Spinal cord (tissue), 9 donors: ENCODE measurements at regions not wholly inside any gene's neighbourhood (a gene's known extent, or its start where the extent isn't known, plus 50 kb on each side); places are given as distances from the start of the nearest gene placed in this dataset.

Source experiments
- DNase-seq, 6 donors: peaks; one replicate each; pipeline versions ENCODE4 v3.0.0 to v3.0.0-alpha.2; 2013 to 2015; ENCODE audit warnings: low spot score in 6 of 6, low read depth in 4 of 6
- H3K27ac ChIP-seq: one replicate; pipeline ENCODE4 v1.5.1; 2013; ENCODE audit warnings: low read depth, low read length, control low read depth
- H3K27me3 ChIP-seq: one replicate; pipeline ENCODE4 v1.6.1; 2013; ENCODE audit warnings: low read length; ENCODE audit not compliant: control insufficient read depth, insufficient read depth
- H3K36me3 ChIP-seq: one replicate; pipeline ENCODE4 v1.6.1; 2013; ENCODE audit warnings: low read length; ENCODE audit not compliant: control insufficient read depth, insufficient read depth
- H3K4me1 ChIP-seq: one replicate; pipeline ENCODE4 v1.6.1; 2013; ENCODE audit warnings: low read length; ENCODE audit not compliant: control insufficient read depth, insufficient read depth
- H3K4me3 ChIP-seq: one replicate; pipeline ENCODE4 v1.5.1; 2013; ENCODE audit warnings: low read depth, low read length, control low read depth
- H3K9me3 ChIP-seq: one replicate; pipeline ENCODE4 v1.6.1; 2013; ENCODE audit warnings: low read length; ENCODE audit not compliant: control insufficient read depth, insufficient read depth
- WGBS: methylation state at CpG from one replicate; pipeline ENCODE4 v1.1.5; 2013; ENCODE audit warnings: missing lambda C conversion rate; ENCODE audit not compliant: insufficient coverage; 5-methylcytosine and 5-hydroxymethylcytosine counted together
- donor health status: healthy.

- 82% methylated on average over 10 of the region's 10 CpGs for WGBS
- DNase-seq: no peak
- H3K27ac ChIP-seq: no peak overlapping the region
Measured at GRCh38 chr6:167651318-167652041, 175.2 kb upstream of the AFDN start.

GRCh38 chr6:167652042-167652700, 174.5 kb upstream of the AFDN start:
- Histone ChIP-seq H3K36me3 (no peaks in the 10 kb centered on the region), H3K27me3 (no peaks in the 10 kb centered on the region), H3K9me3 (no peaks in the 10 kb centered on the region), H3K27ac (no peak overlapping the region), H3K4me3 (no peak overlapping the region), H3K4me1 (peaks cover 14% of the 10 kb centered on the region)
- 85% methylated on average over 13 of the region's 23 CpGs for WGBS
- DNase-seq: no peak

More at GRCh38 chr6:167651318-167652041, 175.2 kb upstream of the AFDN start:
- H3K4me1 ChIP-seq: peaks cover 14% of the 10 kb centered on the region
- H3K4me3 ChIP-seq: no peak overlapping the region
- no peaks in the 10 kb centered on the region for H3K27me3 ChIP-seq
- H3K36me3 ChIP-seq: no peaks in the 10 kb centered on the region
- no peaks in the 10 kb centered on the region for H3K9me3 ChIP-seq

GRCh38 chr6:167652701-167653095, 174.0 kb upstream of the AFDN start:
- no peak for DNase-seq
- H3K27me3 ChIP-seq: no peaks in the 10 kb centered on the region
- H3K27ac ChIP-seq: no peak overlapping the region
- H3K4me3 ChIP-seq: no peak overlapping the region
- no peaks in the 10 kb centered on the region for H3K9me3 ChIP-seq
- 71% methylated on average over 13 of the region's 13 CpGs for WGBS
- H3K36me3 ChIP-seq: no peaks in the 10 kb centered on the region
- H3K4me1 ChIP-seq: peaks cover 11% of the 10 kb centered on the region

- no peak for DNase-seq
- Histone ChIP-seq H3K27ac (no peak overlapping the region), H3K27me3 (no peaks in the 10 kb centered on the region), H3K36me3 (no peaks in the 10 kb centered on the region), H3K9me3 (no peaks in the 10 kb centered on the region), H3K4me1 (peaks cover 6% of the 10 kb centered on the region), H3K4me3 (no peak overlapping the region)
- WGBS: 89% methylated on average over 22 of the region's 23 CpGs
Measured at GRCh38 chr6:167653561-167653960, 173.2 kb upstream of the AFDN start.

GRCh38 chr6:167654389-167654788, 172.3 kb upstream of the AFDN start:
- H3K9me3 ChIP-seq: no peaks in the 10 kb centered on the region
- H3K27ac ChIP-seq: no peak overlapping the region
- no peaks in the 10 kb centered on the region for H3K36me3 ChIP-seq
- no peaks in the 10 kb centered on the region for H3K27me3 ChIP-seq
- 87% methylated on average over 3 of the region's 4 CpGs for WGBS
- H3K4me1 ChIP-seq: peaks cover 9% of the 10 kb centered on the region
- H3K4me3 ChIP-seq: no peak overlapping the region
- DNase-seq: no peak

- Histone ChIP-seq H3K36me3 (no peaks in the 10 kb centered on the region), H3K4me3 (no peak overlapping the region), H3K27me3 (no peaks in the 10 kb centered on the region), H3K27ac (no peak overlapping the region), H3K4me1 (peaks cover 9% of the 10 kb centered on the region), H3K9me3 (no peaks in the 10 kb centered on the region)
- WGBS: 94% methylated on average over 4 of the region's 4 CpGs
- DNase-seq: no peak
Measured at GRCh38 chr6:167655174-167655821, 171.4 kb upstream of the AFDN start.

- WGBS: 95% methylated on average over 3 of the region's 5 CpGs
- no peaks in the 10 kb centered on the region for H3K9me3 ChIP-seq
- no peaks in the 10 kb centered on the region for H3K27me3 ChIP-seq
- DNase-seq: no peak
- H3K4me3 ChIP-seq: no peak overlapping the region
- peaks cover 20% of the 10 kb centered on the region for H3K4me1 ChIP-seq
- H3K36me3 ChIP-seq: peaks cover 4% of the 10 kb centered on the region
- no peak overlapping the region for H3K27ac ChIP-seq
Measured at GRCh38 chr6:167658106-167658505, 168.6 kb upstream of the AFDN start.

GRCh38 chr6:167659046-167659445, 167.7 kb upstream of the AFDN start:
- DNase-seq: no peak
- Histone ChIP-seq H3K4me3 (no peak overlapping the region), H3K27ac (no peak overlapping the region), H3K27me3 (no peaks in the 10 kb centered on the region), H3K36me3 (peaks cover 4% of the 10 kb centered on the region), H3K9me3 (no peaks in the 10 kb centered on the region), H3K4me1 (peaks cover 26% of the 10 kb centered on the region)
- WGBS: 88% methylated on average over 4 of the region's 4 CpGs

GRCh38 chr6:167660424-167660823, 166.3 kb upstream of the AFDN start:
- 83% methylated on average over 1 of the region's 4 CpGs for WGBS
- DNase-seq: peak in 1 of 6 donors; percentile 60
- H3K36me3 ChIP-seq: peaks cover 4% of the 10 kb centered on the region
- no peaks in the 10 kb centered on the region for H3K27me3 ChIP-seq
- no peak overlapping the region for H3K27ac ChIP-seq
- H3K9me3 ChIP-seq: no peaks in the 10 kb centered on the region
- peaks cover 37% of the 10 kb centered on the region for H3K4me1 ChIP-seq
- no peak overlapping the region for H3K4me3 ChIP-seq
